ENCODE measurements at regions not wholly inside any gene's neighbourhood (a gene's known extent, or its start where the extent isn't known, plus 50 kb on each side); places are given as distances from the start of the nearest gene placed in this dataset.
"Not testable (repeated sequence)": the region's sequence is repeated elsewhere in the genome, so short reads cannot be mapped to it uniquely, and the experiment has no call there.

DNA sequence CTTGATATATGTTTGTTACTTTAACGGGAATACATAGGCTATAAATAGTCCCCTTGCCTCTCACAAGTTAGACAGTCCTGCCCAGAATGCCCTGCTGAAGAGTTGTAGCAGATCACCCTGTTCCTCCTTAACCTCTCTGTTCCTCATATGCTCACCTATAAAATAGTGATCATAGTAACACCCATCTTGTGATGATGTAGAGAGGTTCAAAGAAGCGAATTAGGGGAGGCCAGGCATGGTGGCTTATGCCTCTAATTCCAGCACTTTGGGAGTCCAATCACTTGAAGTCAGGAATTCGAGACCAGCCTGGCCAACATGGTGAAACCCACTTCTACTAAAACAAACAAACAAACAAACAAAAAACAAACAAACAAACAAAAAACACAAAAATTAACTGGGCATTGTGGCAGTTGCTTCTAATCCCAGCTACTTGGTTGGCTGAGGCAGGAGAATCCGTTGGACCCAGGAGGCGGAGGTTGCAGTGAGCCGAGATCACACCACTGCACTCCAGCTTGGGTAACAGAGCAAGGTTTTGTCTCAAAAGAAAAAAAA is 518.5 kb upstream of the TPTE start:
- WGBS, 2 donors, result 47 to 49% methylated on average over 5 of the region's 6 CpGs
- intact Hi-C loops (cut with DNase I); H3K4me1 ChIP-seq (ENCODE audit: control insufficient read depth in 1 of 2, insufficient read depth in 2 of 2, low read length in 2 of 2); H3K27ac ChIP-seq (ENCODE audit: low read depth in 1 of 2, low read length in 2 of 2); ATAC-seq (ENCODE audit: low FRiP score); H3K9me3 ChIP-seq (ENCODE audit: control insufficient read depth, low read length); H3K4me3 ChIP-seq (ENCODE audit: low read length in 2 of 2); DNase-seq; H3K27me3 ChIP-seq (ENCODE audit: control insufficient read depth in 1 of 2, insufficient read depth in 2 of 2, low read length in 1 of 2); H3K36me3 ChIP-seq (ENCODE audit: control insufficient read depth in 1 of 2, insufficient read depth in 2 of 2, low read length in 1 of 2): not testable (repeated sequence)

DNA sequence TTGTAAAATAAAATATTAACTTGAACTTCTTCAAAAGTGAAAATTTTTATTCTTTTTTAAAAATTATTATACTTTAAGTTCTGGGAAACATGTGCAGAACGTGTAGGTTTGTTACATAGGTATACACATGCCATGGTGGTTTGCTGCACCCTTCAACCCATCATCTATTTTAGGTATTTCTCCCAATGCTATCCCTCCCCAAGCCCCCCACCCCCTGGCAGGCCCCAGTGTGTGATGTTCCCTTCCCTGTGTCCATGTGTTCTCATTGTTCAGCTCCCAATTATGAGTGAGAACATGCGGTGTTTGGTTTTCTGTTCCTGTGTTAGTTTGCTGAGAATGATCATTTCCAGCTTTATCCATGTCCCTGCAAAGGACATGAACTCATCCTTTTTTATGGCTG is 515.6 kb upstream of the TPTE start:
- ATAC-seq (ENCODE audit: low FRiP score); H3K4me3 ChIP-seq (ENCODE audit: low read length in 2 of 2); DNase-seq; intact Hi-C loops (cut with DNase I); H3K27me3 ChIP-seq (ENCODE audit: control insufficient read depth in 1 of 2, insufficient read depth in 2 of 2, low read length in 1 of 2); H3K27ac ChIP-seq (ENCODE audit: low read depth in 1 of 2, low read length in 2 of 2); H3K36me3 ChIP-seq (ENCODE audit: control insufficient read depth in 1 of 2, insufficient read depth in 2 of 2, low read length in 1 of 2); H3K4me1 ChIP-seq (ENCODE audit: control insufficient read depth in 1 of 2, insufficient read depth in 2 of 2, low read length in 2 of 2); H3K9me3 ChIP-seq (ENCODE audit: control insufficient read depth, low read length): not testable (repeated sequence)
- 51% methylated on average over 2 of the region's 2 CpGs for WGBS, 2 donors

DNA sequence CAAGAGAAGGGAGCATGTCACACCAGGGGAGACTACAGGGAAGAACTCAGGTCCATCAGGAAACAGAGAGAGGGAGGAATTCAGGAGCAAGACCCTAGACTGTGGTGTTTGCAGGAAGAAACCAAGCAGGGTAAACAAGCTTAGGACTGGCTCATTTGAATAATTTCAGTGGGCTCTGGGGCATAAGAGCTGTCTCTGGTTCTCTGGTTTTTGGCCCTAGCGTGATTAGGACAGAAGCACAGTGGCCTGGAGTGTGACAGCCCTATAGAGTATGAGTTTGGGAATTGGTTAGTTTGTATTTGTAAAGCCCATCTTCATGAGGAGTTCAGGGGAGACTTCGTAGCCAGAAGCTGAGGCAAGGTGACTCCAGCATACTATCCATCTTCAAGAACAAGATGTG is 504.4 kb upstream of the TPTE start:
- H3K9me3 ChIP-seq (ENCODE audit: control insufficient read depth, low read length); H3K4me1 ChIP-seq (ENCODE audit: control insufficient read depth in 1 of 2, insufficient read depth in 2 of 2, low read length in 2 of 2); DNase-seq; ATAC-seq (ENCODE audit: low FRiP score); intact Hi-C loops (cut with DNase I); H3K27me3 ChIP-seq (ENCODE audit: control insufficient read depth in 1 of 2, insufficient read depth in 2 of 2, low read length in 1 of 2); H3K36me3 ChIP-seq (ENCODE audit: control insufficient read depth in 1 of 2, insufficient read depth in 2 of 2, low read length in 1 of 2); H3K4me3 ChIP-seq (ENCODE audit: low read length in 2 of 2); H3K27ac ChIP-seq (ENCODE audit: low read depth in 1 of 2, low read length in 2 of 2): not testable (repeated sequence)
- WGBS, 2 donors, result 23 to 24% methylated on average over 2 of the region's 2 CpGs

DNA sequence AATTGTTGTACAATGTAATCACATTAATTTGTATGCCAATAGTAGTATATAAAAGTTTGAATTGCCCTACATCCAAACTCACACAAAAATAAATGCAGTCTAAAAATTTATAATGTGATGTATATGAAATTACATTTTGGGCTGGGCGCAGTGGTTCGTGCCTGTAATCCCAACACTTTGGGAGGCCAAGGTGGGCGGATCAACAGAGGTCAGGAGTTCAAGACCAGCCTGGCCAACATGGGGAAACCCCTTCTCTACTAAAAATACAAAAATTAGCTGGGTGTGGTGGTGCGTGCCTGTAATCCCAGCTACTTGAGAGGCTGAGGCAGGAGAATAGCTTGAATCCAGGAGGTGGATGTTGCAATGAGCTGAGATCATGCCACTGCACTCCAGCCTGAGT is 503.6 kb upstream of the TPTE start:
- H3K27ac ChIP-seq (ENCODE audit: low read depth in 1 of 2, low read length in 2 of 2); ATAC-seq (ENCODE audit: low FRiP score); H3K4me3 ChIP-seq (ENCODE audit: low read length in 2 of 2); H3K36me3 ChIP-seq (ENCODE audit: control insufficient read depth in 1 of 2, insufficient read depth in 2 of 2, low read length in 1 of 2); H3K27me3 ChIP-seq (ENCODE audit: control insufficient read depth in 1 of 2, insufficient read depth in 2 of 2, low read length in 1 of 2); intact Hi-C loops (cut with DNase I); H3K9me3 ChIP-seq (ENCODE audit: control insufficient read depth, low read length); H3K4me1 ChIP-seq (ENCODE audit: control insufficient read depth in 1 of 2, insufficient read depth in 2 of 2, low read length in 2 of 2); DNase-seq: not testable (repeated sequence)
- 44 to 53% methylated on average over 4 of the region's 4 CpGs for WGBS, 2 donors

DNA sequence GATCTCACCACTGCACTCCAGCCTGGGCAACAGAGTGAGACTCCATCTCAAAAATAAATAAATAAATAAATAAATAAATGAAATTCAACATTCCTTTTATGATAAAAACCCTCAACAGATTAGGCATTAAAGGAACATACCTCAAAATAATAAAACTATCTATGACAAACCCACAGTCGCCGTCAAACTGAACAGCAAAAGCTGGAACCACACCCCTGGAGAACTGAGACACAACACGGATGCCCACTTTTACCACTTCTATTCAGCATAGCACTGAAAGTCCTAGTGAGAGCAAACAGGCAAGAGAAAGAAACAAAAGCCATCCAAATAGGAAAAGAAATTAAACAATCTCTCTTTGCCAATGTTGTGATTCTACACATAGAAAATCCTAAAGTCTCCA is 499.9 kb upstream of the TPTE start:
- 66 to 68% methylated on average over 3 of the region's 3 CpGs for whole genome bisulfite sequencing, 2 donors
- H3K4me1 ChIP-seq (ENCODE audit: control insufficient read depth in 1 of 2, insufficient read depth in 2 of 2, low read length in 2 of 2); H3K27me3 ChIP-seq (ENCODE audit: control insufficient read depth in 1 of 2, insufficient read depth in 2 of 2, low read length in 1 of 2); DNase-seq; H3K36me3 ChIP-seq (ENCODE audit: control insufficient read depth in 1 of 2, insufficient read depth in 2 of 2, low read length in 1 of 2); ATAC-seq (ENCODE audit: low FRiP score); intact Hi-C loops (cut with DNase I); H3K4me3 ChIP-seq (ENCODE audit: low read length in 2 of 2); H3K27ac ChIP-seq (ENCODE audit: low read depth in 1 of 2, low read length in 2 of 2); H3K9me3 ChIP-seq (ENCODE audit: control insufficient read depth, low read length): not testable (repeated sequence)

DNA sequence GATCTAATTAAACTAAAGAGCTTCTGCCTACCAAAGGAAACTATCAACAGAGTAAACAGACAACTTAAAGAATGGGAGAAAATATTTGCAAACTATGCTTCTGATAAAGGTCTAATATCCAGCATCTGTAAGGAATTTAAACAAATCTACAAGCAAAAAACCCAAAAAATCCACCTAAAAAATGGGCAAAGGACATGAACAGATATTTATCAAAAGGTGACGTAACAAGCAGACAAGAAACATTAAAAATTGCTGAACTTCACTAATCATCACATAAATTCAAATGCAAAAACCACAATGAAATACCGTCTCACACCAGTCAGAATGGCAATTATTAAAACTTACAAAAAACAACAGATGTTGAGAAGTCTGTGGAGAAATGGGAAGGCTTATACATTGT is 498.6 kb upstream of the TPTE start:
- H3K27me3 ChIP-seq (ENCODE audit: control insufficient read depth in 1 of 2, insufficient read depth in 2 of 2, low read length in 1 of 2); H3K4me3 ChIP-seq (ENCODE audit: low read length in 2 of 2); H3K36me3 ChIP-seq (ENCODE audit: control insufficient read depth in 1 of 2, insufficient read depth in 2 of 2, low read length in 1 of 2); H3K9me3 ChIP-seq (ENCODE audit: control insufficient read depth, low read length); intact Hi-C loops (cut with DNase I); DNase-seq; H3K4me1 ChIP-seq (ENCODE audit: control insufficient read depth in 1 of 2, insufficient read depth in 2 of 2, low read length in 2 of 2); H3K27ac ChIP-seq (ENCODE audit: low read depth in 1 of 2, low read length in 2 of 2); ATAC-seq (ENCODE audit: low FRiP score): not testable (repeated sequence)
- 49 to 59% methylated on average over 2 of the region's 2 CpGs for WGBS, 2 donors

Data from aorta (tissue), 5 donors.